Vagina (tissue), 2 donors: ENCODE measurements at regions not wholly inside any gene's neighbourhood (a gene's known extent, or its start where the extent isn't known, plus 50 kb on each side); places are given as distances from the start of the nearest gene placed in this dataset.

Experiments used
- DNase-seq, 2 donors: peaks; one replicate each; pipeline ENCODE4 v3.0.0-alpha.2; 2017; ENCODE audit errors: extremely low spot score in 2 of 2
- H3K27ac ChIP-seq: fragments of 200-600 bp; sonication (generic); one replicate; pipeline ENCODE4 v1.5.1; 2019
- H3K27me3 ChIP-seq: fragments of 200-600 bp; sonication (generic); one replicate; pipeline ENCODE4 v1.5.1; 2019
- H3K36me3 ChIP-seq, 2 donors: fragments of 200-600 bp; sonication (generic); one replicate each; pipeline ENCODE4 v1.5.1; 2017 to 2019
- H3K4me1 ChIP-seq: fragments of 200-600 bp; sonication (generic); one replicate; pipeline ENCODE4 v1.5.1; 2019
- H3K4me3 ChIP-seq, 2 donors: fragments of 200-600 bp; sonication (generic); 1 replicate in 1 of 2; 2 replicates in 1 of 2; pipeline ENCODE4 v1.5.1; 2016 to 2019
- H3K9me3 ChIP-seq: fragments of 200-600 bp; sonication (generic); one replicate; pipeline ENCODE4 v1.5.1; 2019
- POLR2A ChIP-seq, 2 donors: fragments of 450-650 bp; IDR thresholded peaks; one replicate each; pipeline ENCODE4 v1.6.1; 2017; ENCODE audit warnings: antibody characterized with exemption in 2 of 2, mild to moderate bottlenecking in 2 of 2, moderate library complexity in 2 of 2
- POLR2AphosphoS5 ChIP-seq, 2 donors: sonication (generic); formaldehyde crosslinking; IDR thresholded peaks; one replicate each; pipeline ENCODE4 v1.9.0; 2017; ENCODE audit warnings: antibody characterized with exemption in 2 of 2, mild to moderate bottlenecking in 2 of 2, low read depth in 1 of 2; ENCODE audit not compliant: insufficient read depth in 1 of 2
- intact Hi-C: fragments of 100-400 bp; cut with DNase I; formaldehyde crosslinking; loops from one replicate; pipeline ENCODE4 v1.15.1; 2023
- TF ChIP-seq, protein P1 (sequence below), 3 experiments: fragments of 450-650 bp in 2 of 3; fragments of 200-600 bp in 1 of 3; sonication (generic) in 1 of 3; IDR thresholded peaks; one replicate each; pipeline ENCODE4 v1.5.1; 2017 to 2019; ENCODE audit warnings: antibody characterized with exemption in 3 of 3, mild to moderate bottlenecking in 2 of 3, moderate library complexity in 2 of 3

GRCh38 chr2:239682518-239682917 lies 281.7 kb upstream of the HDAC4 start:
- Histone ChIP-seq H3K27ac (no peak overlapping the region), H3K4me3 (no peak overlapping the region), H3K36me3 (no peaks in the 10 kb centered on the region), H3K27me3 (no peaks in the 10 kb centered on the region), H3K4me1 (no peaks in the 10 kb centered on the region), H3K9me3 (no peaks in the 10 kb centered on the region)
- DNase-seq = no peak
- no peak for TF ChIP-seq POLR2A (IDR thresholded peaks at IDR 0.05)
- no peak for TF ChIP-seq POLR2AphosphoS5 (IDR thresholded peaks at IDR 0.05; ENCODE audit: insufficient read depth in 1 of 2, low read depth in 1 of 2)
- intact Hi-C loops = no loop called here

DNA sequence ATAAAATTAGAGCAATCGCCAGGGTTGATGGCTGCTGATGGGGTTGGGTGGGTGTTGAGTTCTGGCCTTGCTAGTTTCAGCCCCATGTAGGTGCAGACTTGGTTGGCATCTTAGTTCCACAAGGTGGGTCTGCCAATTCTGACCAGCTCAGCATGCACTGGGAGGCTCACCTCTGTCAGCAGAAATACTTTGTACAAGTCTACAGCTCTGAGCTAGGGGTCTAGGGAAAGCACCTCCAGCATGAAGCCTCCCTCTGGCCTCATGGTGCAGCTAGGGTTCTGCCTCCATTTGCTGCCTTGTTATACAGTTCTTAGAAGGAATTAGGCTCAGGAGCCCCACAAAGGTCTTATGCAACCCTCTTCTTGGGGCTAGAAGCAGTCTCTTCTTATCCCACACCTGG lies 278.9 kb upstream of the HDAC4 start:
- H3K9me3 ChIP-seq = no peaks in the 10 kb centered on the region
- peak in 1 of 2 donors; percentile 40 for DNase-seq
- H3K4me3 ChIP-seq = no peak overlapping the region
- H3K4me1 ChIP-seq = no peaks in the 10 kb centered on the region
- no peaks in the 10 kb centered on the region for H3K27me3 ChIP-seq
- TF ChIP-seq, protein P1, sequence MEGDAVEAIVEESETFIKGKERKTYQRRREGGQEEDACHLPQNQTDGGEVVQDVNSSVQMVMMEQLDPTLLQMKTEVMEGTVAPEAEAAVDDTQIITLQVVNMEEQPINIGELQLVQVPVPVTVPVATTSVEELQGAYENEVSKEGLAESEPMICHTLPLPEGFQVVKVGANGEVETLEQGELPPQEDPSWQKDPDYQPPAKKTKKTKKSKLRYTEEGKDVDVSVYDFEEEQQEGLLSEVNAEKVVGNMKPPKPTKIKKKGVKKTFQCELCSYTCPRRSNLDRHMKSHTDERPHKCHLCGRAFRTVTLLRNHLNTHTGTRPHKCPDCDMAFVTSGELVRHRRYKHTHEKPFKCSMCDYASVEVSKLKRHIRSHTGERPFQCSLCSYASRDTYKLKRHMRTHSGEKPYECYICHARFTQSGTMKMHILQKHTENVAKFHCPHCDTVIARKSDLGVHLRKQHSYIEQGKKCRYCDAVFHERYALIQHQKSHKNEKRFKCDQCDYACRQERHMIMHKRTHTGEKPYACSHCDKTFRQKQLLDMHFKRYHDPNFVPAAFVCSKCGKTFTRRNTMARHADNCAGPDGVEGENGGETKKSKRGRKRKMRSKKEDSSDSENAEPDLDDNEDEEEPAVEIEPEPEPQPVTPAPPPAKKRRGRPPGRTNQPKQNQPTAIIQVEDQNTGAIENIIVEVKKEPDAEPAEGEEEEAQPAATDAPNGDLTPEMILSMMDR (IDR thresholded peaks at IDR 0.05) = no peak
- TF ChIP-seq POLR2A (IDR thresholded peaks at IDR 0.05) (no peak), POLR2AphosphoS5 (IDR thresholded peaks at IDR 0.05; ENCODE audit: insufficient read depth in 1 of 2, low read depth in 1 of 2) (no peak)
- H3K36me3 ChIP-seq = no peaks in the 10 kb centered on the region
- no peak overlapping the region for H3K27ac ChIP-seq
- intact Hi-C loops = no loop called here

DNA sequence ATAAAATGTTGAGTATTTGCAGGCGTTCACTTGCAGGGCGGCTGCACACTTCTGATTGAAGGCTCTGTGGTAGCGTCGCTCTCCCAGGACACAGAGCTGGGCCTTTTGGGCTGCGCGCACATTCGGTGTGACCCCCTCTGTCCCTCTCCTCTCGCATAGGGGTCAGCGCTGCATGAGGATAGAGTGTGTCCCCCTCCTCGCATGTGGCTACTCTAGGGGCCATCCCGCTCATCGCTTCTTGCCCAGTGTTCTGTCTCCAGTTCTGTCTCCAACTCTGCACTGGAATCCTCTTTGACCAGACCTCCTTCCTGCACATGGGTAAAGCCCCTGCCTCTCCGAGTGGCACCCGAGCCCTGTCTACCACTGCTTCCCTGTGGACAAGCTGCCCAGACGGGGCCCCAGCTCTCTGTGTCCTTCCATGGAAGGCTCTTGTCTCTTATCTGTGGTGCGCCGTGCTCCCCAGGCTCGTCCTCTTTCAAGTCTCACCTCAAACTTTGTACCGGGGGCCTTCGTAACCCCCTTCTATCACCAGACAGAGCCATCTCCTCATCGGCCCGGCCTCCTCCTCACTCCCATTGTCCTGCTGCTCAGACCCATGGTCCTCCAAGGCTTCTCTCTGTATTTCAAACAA lies 278.0 kb upstream of the HDAC4 start:
- H3K9me3 ChIP-seq = no peaks in the 10 kb centered on the region
- H3K36me3 ChIP-seq = no peaks in the 10 kb centered on the region
- DNase-seq = peak in 1 of 2 donors; percentile 74
- no peak overlapping the region for H3K4me3 ChIP-seq
- H3K27ac ChIP-seq = no peak overlapping the region
- TF ChIP-seq, protein P1 (IDR thresholded peaks at IDR 0.05) = no peak
- TF ChIP-seq POLR2AphosphoS5 (IDR thresholded peaks at IDR 0.05; ENCODE audit: insufficient read depth in 1 of 2, low read depth in 1 of 2) = no peak
- no peak for TF ChIP-seq POLR2A (IDR thresholded peaks at IDR 0.05)
- no peaks in the 10 kb centered on the region for H3K27me3 ChIP-seq
- no peaks in the 10 kb centered on the region for H3K4me1 ChIP-seq
- intact Hi-C loops = no loop called here

GRCh38 chr2:239678186-239678490 lies 277.3 kb upstream of the HDAC4 start:
- Histone ChIP-seq H3K36me3 (no peaks in the 10 kb centered on the region), H3K9me3 (no peaks in the 10 kb centered on the region), H3K4me3 (no peak overlapping the region), H3K27me3 (no peaks in the 10 kb centered on the region), H3K4me1 (no peaks in the 10 kb centered on the region), H3K27ac (no peak overlapping the region)
- intact Hi-C loops = no loop called here
- TF ChIP-seq POLR2A (IDR thresholded peaks at IDR 0.05) (no peak), POLR2AphosphoS5 (IDR thresholded peaks at IDR 0.05; ENCODE audit: insufficient read depth in 1 of 2, low read depth in 1 of 2) (no peak)
- TF ChIP-seq, protein P1 (IDR thresholded peaks at IDR 0.05) = no peak
- no peak for DNase-seq

- Histone ChIP-seq H3K9me3 (no peaks in the 10 kb centered on the region), H3K36me3 (no peaks in the 10 kb centered on the region), H3K27ac (no peak overlapping the region), H3K4me1 (no peaks in the 10 kb centered on the region), H3K27me3 (no peaks in the 10 kb centered on the region), H3K4me3 (no peak overlapping the region)
- DNase-seq = peak in 1 of 2 donors; percentile 93
- TF ChIP-seq, protein P1 (IDR thresholded peaks at IDR 0.05) = no peak
- TF ChIP-seq POLR2AphosphoS5 (IDR thresholded peaks at IDR 0.05; ENCODE audit: insufficient read depth in 1 of 2, low read depth in 1 of 2) (no peak), POLR2A (IDR thresholded peaks at IDR 0.05) (no peak)
- intact Hi-C loops = no loop called here
Observed at GRCh38 chr2:239677453-239678185, 276.8 kb upstream of the HDAC4 start.
